ENCODE measurements at regions not wholly inside any gene's neighbourhood (a gene's known extent, or its start where the extent isn't known, plus 50 kb on each side); places are given as distances from the start of the nearest gene placed in this dataset.

DNA sequence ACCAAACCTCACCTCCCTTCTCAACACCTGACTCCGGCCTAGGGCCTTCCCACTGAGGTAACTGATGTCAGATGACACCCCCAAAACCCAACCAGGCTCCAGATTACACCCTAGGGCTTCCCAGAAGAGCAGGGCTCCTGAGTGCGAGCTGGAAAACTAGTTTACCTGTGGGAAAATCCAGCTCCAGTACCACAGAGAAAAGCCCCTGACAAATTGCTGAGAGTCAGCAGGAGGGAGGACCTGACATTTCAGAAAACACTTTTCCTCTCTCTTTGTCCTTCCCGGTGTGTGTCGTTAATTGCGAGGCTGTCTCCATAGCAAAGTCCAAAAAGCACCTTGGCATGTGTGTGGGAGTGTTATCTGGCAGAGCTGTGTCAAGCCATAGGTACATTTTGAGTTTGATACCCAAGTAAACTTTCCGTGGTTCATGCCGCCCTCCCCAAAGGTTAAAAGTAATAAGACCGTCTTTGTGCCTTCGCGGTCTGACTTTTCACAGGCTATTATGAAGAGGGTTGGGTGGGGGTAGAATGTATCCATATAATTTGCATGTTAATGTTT is 79.8 kb upstream of the FNDC3B start:
- TF ChIP-seq, protein P1, sequence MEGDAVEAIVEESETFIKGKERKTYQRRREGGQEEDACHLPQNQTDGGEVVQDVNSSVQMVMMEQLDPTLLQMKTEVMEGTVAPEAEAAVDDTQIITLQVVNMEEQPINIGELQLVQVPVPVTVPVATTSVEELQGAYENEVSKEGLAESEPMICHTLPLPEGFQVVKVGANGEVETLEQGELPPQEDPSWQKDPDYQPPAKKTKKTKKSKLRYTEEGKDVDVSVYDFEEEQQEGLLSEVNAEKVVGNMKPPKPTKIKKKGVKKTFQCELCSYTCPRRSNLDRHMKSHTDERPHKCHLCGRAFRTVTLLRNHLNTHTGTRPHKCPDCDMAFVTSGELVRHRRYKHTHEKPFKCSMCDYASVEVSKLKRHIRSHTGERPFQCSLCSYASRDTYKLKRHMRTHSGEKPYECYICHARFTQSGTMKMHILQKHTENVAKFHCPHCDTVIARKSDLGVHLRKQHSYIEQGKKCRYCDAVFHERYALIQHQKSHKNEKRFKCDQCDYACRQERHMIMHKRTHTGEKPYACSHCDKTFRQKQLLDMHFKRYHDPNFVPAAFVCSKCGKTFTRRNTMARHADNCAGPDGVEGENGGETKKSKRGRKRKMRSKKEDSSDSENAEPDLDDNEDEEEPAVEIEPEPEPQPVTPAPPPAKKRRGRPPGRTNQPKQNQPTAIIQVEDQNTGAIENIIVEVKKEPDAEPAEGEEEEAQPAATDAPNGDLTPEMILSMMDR (IDR thresholded peaks at IDR 0.05) = no peak
- TF ChIP-seq POLR2A (IDR thresholded peaks at IDR 0.05) = no peak

Data from thyroid gland (tissue), 4 donors.